IMR-90 (cell line): ENCODE measurements at regions not wholly inside any gene's neighbourhood (a gene's known extent, or its start where the extent isn't known, plus 50 kb on each side); places are given as distances from the start of the nearest gene placed in this dataset.

Experiments
- ATAC-seq: fragments of 200-7000 bp; cut with Tn5 transposase; 2 replicates; pipeline ENCODE4 v1.9.1; 2020; ENCODE audit warnings: low read depth, mild to moderate bottlenecking, moderate library complexity
- BruUV-seq: library from RNA; stranded (reverse); fragments of 400-500 nt; replicated peaks from 2 replicates; lab custom pipeline; 2021; lab: Mats Ljungman, UMichigan
- CTCF ChIA-PET: fragments of 300-600 bp; formaldehyde crosslinking; extraction: SDS; loops from one replicate; lab custom pipeline; 2021; ENCODE audit warnings: antibody characterized with exemption; lab: Yijun Ruan, JAX
- POLR2A ChIA-PET: fragments of 300-600 bp; sonication (Branson Sonifier 250); formaldehyde crosslinking; loops from one replicate; lab custom pipeline; 2022; ENCODE audit warnings: antibody characterized with exemption; ENCODE audit not compliant: unreplicated experiment; lab: Charles Lee
- DNase-seq: peaks from one replicate; pipeline ENCODE4 v3.0.0; 2013
- H2AFZ ChIP-seq: replicated peaks from 2 replicates; pipeline ENCODE3; 2013; ENCODE audit warnings: low read length, mild to moderate bottlenecking; ENCODE audit not compliant: poor library complexity
- H2AK5ac ChIP-seq: 2 replicates; pipeline ENCODE4 v1.6.1; 2013; ENCODE audit warnings: low read depth, low read length, inconsistent platforms
- H2AK9ac ChIP-seq: replicated peaks from 2 replicates; pipeline ENCODE3; 2013; ENCODE audit warnings: mild to moderate bottlenecking, low read depth, low read length, moderate library complexity; ENCODE audit not compliant: poor library complexity
- H2BK120ac ChIP-seq: 2 replicates; pipeline ENCODE4 v1.6.1; 2013; ENCODE audit warnings: low read depth, low read length, inconsistent platforms
- H2BK15ac ChIP-seq: 3 replicates; pipeline ENCODE4 v1.6.1; 2013; ENCODE audit warnings: low read depth, low read length, inconsistent platforms
- H2BK20ac ChIP-seq: 2 replicates; pipeline ENCODE4 v1.6.1; 2013; ENCODE audit warnings: low read depth, mild to moderate bottlenecking, inconsistent platforms, low read length, moderate library complexity
- H2BK5ac ChIP-seq: 2 replicates; pipeline ENCODE4 v1.6.1; 2013; ENCODE audit warnings: mild to moderate bottlenecking, low read depth, low read length, inconsistent platforms; ENCODE audit not compliant: poor library complexity, severe bottlenecking
- H3K14ac ChIP-seq: replicated peaks from 2 replicates; pipeline ENCODE4 v1.6.1; 2013; ENCODE audit warnings: low read depth, low read length, inconsistent platforms
- H3K18ac ChIP-seq: 2 replicates; pipeline ENCODE4 v1.6.1; 2013; ENCODE audit warnings: low read depth, low read length, control low read depth
- H3K23ac ChIP-seq: 2 replicates; pipeline ENCODE4 v1.6.1; 2013; ENCODE audit warnings: low read depth, low read length, inconsistent platforms
- H3K27ac ChIP-seq: 2 replicates; pipeline ENCODE4 v1.5.1; 2013; ENCODE audit warnings: mild to moderate bottlenecking, control low read depth, low read length; ENCODE audit not compliant: insufficient read depth
- H3K27me3 ChIP-seq: 2 replicates; pipeline ENCODE4 v1.6.1; 2013; ENCODE audit warnings: low read length; ENCODE audit not compliant: control insufficient read depth, insufficient read depth
- H3K36me3 ChIP-seq: 2 replicates; pipeline ENCODE4 v1.6.1; 2013; ENCODE audit warnings: low read length, mixed read lengths; ENCODE audit not compliant: control insufficient read depth, insufficient read depth
- H3K4ac ChIP-seq: 2 replicates; pipeline ENCODE4 v1.6.1; 2013; ENCODE audit warnings: low read depth, low read length, inconsistent platforms
- H3K4me1 ChIP-seq: 2 replicates; pipeline ENCODE4 v1.6.1; 2013; ENCODE audit warnings: low read length, mixed read lengths; ENCODE audit not compliant: control insufficient read depth, insufficient read depth
- H3K4me2 ChIP-seq: 2 replicates; pipeline ENCODE4 v1.6.1; 2013; ENCODE audit warnings: low read depth, mild to moderate bottlenecking, control low read depth, low read length, moderate library complexity
- H3K4me3 ChIP-seq: 2 replicates; pipeline ENCODE4 v1.5.1; 2013; ENCODE audit warnings: low read depth, mild to moderate bottlenecking, control low read depth, low read length, moderate library complexity; ENCODE audit not compliant: insufficient read depth
- H3K56ac ChIP-seq: 2 replicates; pipeline ENCODE4 v1.6.1; 2013; ENCODE audit warnings: low read length, inconsistent platforms; ENCODE audit not compliant: insufficient read depth; ENCODE audit errors: extremely low read depth
- H3K79me1 ChIP-seq, 2 experiments: 2 replicates each; pipeline ENCODE4 v1.6.1; 2013; ENCODE audit warnings: low read length in 2 of 2, inconsistent platforms in 1 of 2, low read depth in 1 of 2
- H3K9ac ChIP-seq: 2 replicates; pipeline ENCODE4 v1.6.1; 2013; ENCODE audit warnings: low read depth, low read length, control low read depth
- H3K9me1 ChIP-seq: 2 replicates; pipeline ENCODE4 v1.6.1; 2013; ENCODE audit warnings: low read length, inconsistent platforms; ENCODE audit not compliant: insufficient read depth
- H3K9me3 ChIP-seq: 2 replicates; pipeline ENCODE4 v1.6.1; 2013; ENCODE audit warnings: low read length; ENCODE audit not compliant: control insufficient read depth, insufficient read depth
- H4K20me1 ChIP-seq: 2 replicates; pipeline ENCODE4 v1.6.1; 2013; ENCODE audit warnings: low read length, inconsistent platforms; ENCODE audit not compliant: insufficient read depth
- H4K5ac ChIP-seq: 2 replicates; pipeline ENCODE4 v1.6.1; 2013; ENCODE audit warnings: mild to moderate bottlenecking, low read depth, low read length, control low read depth
- H4K8ac ChIP-seq, 2 experiments: 2 replicates each; pipeline ENCODE4 v1.6.1; 2013; ENCODE audit warnings: low read depth in 2 of 2, low read length in 2 of 2, control low read depth in 1 of 2, inconsistent platforms in 1 of 2
- H4K91ac ChIP-seq: 2 replicates; pipeline ENCODE4 v1.6.1; 2013; ENCODE audit warnings: low read depth, low read length, inconsistent platforms; ENCODE audit not compliant: insufficient read depth
- BHLHE40 ChIP-seq: fragments of 150-350 bp; IDR thresholded peaks from 2 replicates; pipeline ENCODE4 v1.6.1; 2016; ENCODE audit warnings: mild to moderate bottlenecking, low read depth, low read length
- CEBPB ChIP-seq: IDR thresholded peaks from 2 replicates; pipeline ENCODE4 v1.6.1; 2012; ENCODE audit warnings: low read depth, low read length, improper control_type of control experiment
- CHD1 ChIP-seq: IDR thresholded peaks from 2 replicates; pipeline ENCODE4 v1.6.1; 2012; ENCODE audit warnings: low read depth, low read length, improper control_type of control experiment
- FOS ChIP-seq: fragments of 150-350 bp; IDR thresholded peaks from 2 replicates; pipeline ENCODE4 v1.6.1; 2016; ENCODE audit warnings: low read depth, low read length
- MAFK ChIP-seq: IDR thresholded peaks from 2 replicates; pipeline ENCODE4 v1.6.1; 2012; ENCODE audit warnings: low read depth, low read length, improper control_type of control experiment
- MAZ ChIP-seq: IDR thresholded peaks from 2 replicates; pipeline ENCODE4 v1.6.1; 2012; ENCODE audit warnings: low read depth, mild to moderate bottlenecking, low read length, improper control_type of control experiment, moderate library complexity, borderline replicate concordance
- MXI1 ChIP-seq: IDR thresholded peaks from 2 replicates; pipeline ENCODE4 v1.6.1; 2012; ENCODE audit warnings: low read depth, mild to moderate bottlenecking, low read length, moderate library complexity, borderline replicate concordance
- RFX5 ChIP-seq: IDR thresholded peaks from 2 replicates; pipeline ENCODE4 v1.8.0; 2012; ENCODE audit warnings: low read depth, mild to moderate bottlenecking, low read length, moderate library complexity
- SMC3 ChIP-seq: fragments of 150-350 bp; IDR thresholded peaks from 2 replicates; pipeline ENCODE4 v1.6.1; 2016; ENCODE audit warnings: low read depth, mild to moderate bottlenecking, antibody characterized with exemption, low read length, moderate library complexity
- WGBS, 2 experiments: methylation state at CpG; one replicate each; pipeline versions ENCODE4 v1.1.5 to v1.1.7; 2013; ENCODE audit warnings: missing lambda C conversion rate in 2 of 2; ENCODE audit not compliant: insufficient read length in 1 of 2; ENCODE audit errors: extremely low coverage in 2 of 2; 5-methylcytosine and 5-hydroxymethylcytosine counted together
- dilution Hi-C: fragments of 300-500 bp; cut with HindIII; formaldehyde crosslinking; loops from one replicate; pipeline ENCODE4 v1.14.3; 2018; ENCODE audit warnings: low sequenced_read_pairs; ENCODE audit not compliant: unreplicated experiment
- in situ Hi-C: fragments of 300-500 bp; cut with MboI; formaldehyde crosslinking; loops from 3 replicates; pipeline ENCODE4 v1.14.3; 2019; ENCODE audit warnings: low sequenced_read_pairs, inconsistent platforms, mixed read lengths
- intact Hi-C: fragments of 100-400 bp; cut with micrococcal nuclease; formaldehyde crosslinking; loops from 2 replicates; pipeline ENCODE4 v1.10.0; 2022
- TF ChIP-seq, protein P1 (sequence below): fragments of 150-350 bp; IDR thresholded peaks from 2 replicates; pipeline ENCODE4 v1.6.1; 2016; ENCODE audit warnings: low read depth, mild to moderate bottlenecking, low read length, moderate library complexity, borderline replicate concordance
- TF ChIP-seq, protein P2 (sequence below): fragments of 150-350 bp; IDR thresholded peaks from 2 replicates; pipeline ENCODE4 v1.6.1; 2017; ENCODE audit warnings: mild to moderate bottlenecking, antibody characterized with exemption, low read length, low read depth

DNA sequence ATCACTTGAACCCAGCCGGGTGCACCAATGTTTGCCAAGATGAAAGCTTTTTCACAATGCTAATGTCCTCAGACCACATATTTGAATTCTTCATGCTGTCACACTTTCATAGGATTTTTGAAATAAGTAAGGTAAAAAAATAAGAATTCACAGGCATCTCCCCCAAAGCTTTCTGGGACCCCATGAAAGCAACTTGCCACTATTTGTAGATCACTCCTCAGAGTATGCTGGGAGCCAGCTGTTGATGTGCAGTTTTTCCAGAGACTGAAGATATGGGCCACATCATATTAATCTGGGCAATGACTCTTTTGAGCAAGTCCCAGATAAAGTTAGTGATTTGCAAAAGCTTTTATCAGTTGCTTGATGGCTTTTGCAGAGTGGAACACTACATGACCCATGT, 507.9 kb downstream of the RASEF start:
- Histone ChIP-seq H2BK5ac (no peak overlapping the region), H4K20me1 (no peaks in the 10 kb centered on the region), H2AK9ac (no peak overlapping the region), H3K4me1 (peaks cover 6% of the 10 kb centered on the region; the same call in 1 of the 2 replicates), H3K36me3 (no peaks in the 10 kb centered on the region), H3K79me1 (no peaks in the 10 kb centered on the region), H4K91ac (no peak overlapping the region), H3K27ac (no peak overlapping the region), H3K4me3 (no peak overlapping the region), H2BK120ac (no peak overlapping the region), H3K18ac (no peak overlapping the region), H3K27me3 (no peaks in the 10 kb centered on the region), H4K8ac (no peak overlapping the region), H3K9me1 (no peaks in the 10 kb centered on the region), H3K4me2 (no peak overlapping the region), H3K14ac (no peak overlapping the region), H2AFZ (no peak overlapping the region), H4K5ac (no peak overlapping the region), H3K9me3 (no peaks in the 10 kb centered on the region), H3K9ac (no peak overlapping the region), H3K4ac (no peak overlapping the region), H2BK15ac (no peak overlapping the region), H3K56ac (no peak overlapping the region), H2BK20ac (no peak overlapping the region), H3K23ac (no peak overlapping the region), H2AK5ac (no peak overlapping the region)
- ATAC-seq, result no peak
- CTCF ChIA-PET, result interaction anchor here (0.6 kb wide), 1 partner anchor 10 kb away, joined by 4 read pairs; no protein-coding TSS in a partner anchor
- TF ChIP-seq, protein P1, sequence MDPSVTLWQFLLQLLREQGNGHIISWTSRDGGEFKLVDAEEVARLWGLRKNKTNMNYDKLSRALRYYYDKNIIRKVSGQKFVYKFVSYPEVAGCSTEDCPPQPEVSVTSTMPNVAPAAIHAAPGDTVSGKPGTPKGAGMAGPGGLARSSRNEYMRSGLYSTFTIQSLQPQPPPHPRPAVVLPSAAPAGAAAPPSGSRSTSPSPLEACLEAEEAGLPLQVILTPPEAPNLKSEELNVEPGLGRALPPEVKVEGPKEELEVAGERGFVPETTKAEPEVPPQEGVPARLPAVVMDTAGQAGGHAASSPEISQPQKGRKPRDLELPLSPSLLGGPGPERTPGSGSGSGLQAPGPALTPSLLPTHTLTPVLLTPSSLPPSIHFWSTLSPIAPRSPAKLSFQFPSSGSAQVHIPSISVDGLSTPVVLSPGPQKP, result no peak
- no peak for TF ChIP-seq CEBPB
- TF ChIP-seq RFX5, result no peak
- TF ChIP-seq MXI1, result no peak
- TF ChIP-seq SMC3, result no peak
- no peak for TF ChIP-seq CHD1
- no peak for TF ChIP-seq MAFK
- TF ChIP-seq MAZ, result no peak
- TF ChIP-seq, protein P2, sequence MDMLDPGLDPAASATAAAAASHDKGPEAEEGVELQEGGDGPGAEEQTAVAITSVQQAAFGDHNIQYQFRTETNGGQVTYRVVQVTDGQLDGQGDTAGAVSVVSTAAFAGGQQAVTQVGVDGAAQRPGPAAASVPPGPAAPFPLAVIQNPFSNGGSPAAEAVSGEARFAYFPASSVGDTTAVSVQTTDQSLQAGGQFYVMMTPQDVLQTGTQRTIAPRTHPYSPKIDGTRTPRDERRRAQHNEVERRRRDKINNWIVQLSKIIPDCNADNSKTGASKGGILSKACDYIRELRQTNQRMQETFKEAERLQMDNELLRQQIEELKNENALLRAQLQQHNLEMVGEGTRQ, result no peak
- TF ChIP-seq FOS, result no peak
- no peak for TF ChIP-seq BHLHE40
- in situ Hi-C loops, result no loop called here
- WGBS, 2 experiments, result no CpG with 5 or more reads among the region's 1 CpG
- no TSS peak for BruUV-seq
- no peak for DNase-seq
- dilution Hi-C loops, result no loop called here
- intact Hi-C loops, result no loop called here
- POLR2A ChIA-PET, result no interaction called here
